ENCODE measurements at regions not wholly inside any gene's neighbourhood (a gene's known extent, or its start where the extent isn't known, plus 50 kb on each side); places are given as distances from the start of the nearest gene placed in this dataset.

DNA sequence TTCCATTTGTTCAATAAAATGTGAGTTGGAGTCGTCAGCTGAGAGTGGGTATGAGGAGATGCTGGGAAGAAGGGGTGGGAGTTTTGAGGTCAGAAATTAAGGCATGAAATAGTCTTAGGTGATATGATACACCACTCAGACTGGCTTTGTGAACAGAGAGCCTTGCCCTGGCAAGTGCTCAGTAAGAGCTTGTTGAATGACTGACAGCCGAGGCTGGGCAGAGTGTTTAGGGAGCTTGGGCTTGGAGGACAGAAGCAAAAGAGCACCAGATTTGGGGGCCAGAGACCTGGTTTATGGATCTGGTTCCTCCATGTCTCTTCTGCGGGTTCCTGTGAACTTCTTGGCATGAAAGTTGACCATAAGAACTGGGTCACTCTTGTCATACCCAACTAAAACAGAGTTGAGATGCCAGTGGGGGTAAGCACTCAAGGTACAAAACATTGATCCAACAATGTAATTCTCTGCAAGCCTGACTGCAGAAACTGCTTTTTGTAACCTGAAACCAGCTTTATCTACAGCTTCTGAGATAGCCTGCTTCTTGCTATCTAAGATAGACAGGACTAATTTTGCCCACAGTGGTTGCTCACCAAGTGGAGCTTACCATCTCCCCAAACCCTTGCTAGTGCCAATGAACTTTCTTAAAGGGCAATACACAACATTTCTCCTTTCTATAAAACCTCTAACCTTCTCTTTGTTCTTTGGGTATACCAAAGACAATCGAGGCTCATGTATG, 126.4 kb downstream of the TENT5C start:
- ChIA-PET CTCF (interaction anchor here (1.6 kb wide), 1 partner anchor 22 kb away, joined by 5 read pairs; no protein-coding TSS in a partner anchor), POLR2A (no interaction called here), RAD21 (ENCODE audit: low non-redundant PET in 1 of 2, low total read pairs in 2 of 2, uncharacterized antibody in 2 of 2, unreplicated experiment in 2 of 2) (no interaction called here)
- no peaks in the 10 kb centered on the region for H3K36me3 ChIP-seq (ENCODE audit: control insufficient read depth in 1 of 2, insufficient read depth in 2 of 2, low read length in 2 of 2)
- no peak for ATAC-seq
- no TSS peak for BruUV-seq (replicated peaks)
- H3K9me2 ChIP-seq (ENCODE audit: insufficient read depth) = no peaks in the 10 kb centered on the region
- peaks cover 0 to 5% of the 10 kb centered on the region in 2 experiments; a peak in 1 of 4 replicates for H3K4me1 ChIP-seq (ENCODE audit: control insufficient read depth in 1 of 2, insufficient read depth in 2 of 2, low read length in 2 of 2)
- no peak for DNase-seq (ENCODE audit: low read depth, low spot score)
- H2AFZ ChIP-seq (ENCODE audit: low read depth, low read length, poor library complexity, severe bottlenecking) = no peak overlapping the region
- H3K4me2 ChIP-seq (ENCODE audit: low read length) = no peak overlapping the region
- TF ChIP-seq, protein P1, sequence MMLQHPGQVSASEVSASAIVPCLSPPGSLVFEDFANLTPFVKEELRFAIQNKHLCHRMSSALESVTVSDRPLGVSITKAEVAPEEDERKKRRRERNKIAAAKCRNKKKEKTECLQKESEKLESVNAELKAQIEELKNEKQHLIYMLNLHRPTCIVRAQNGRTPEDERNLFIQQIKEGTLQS (IDR thresholded peaks at IDR 0.05) = no peak
- TF ChIP-seq EGR1 (IDR thresholded peaks at IDR 0.05; ENCODE audit: low read depth) (no peak), CTCF (IDR thresholded peaks at IDR 0.05 in 2 of 3, conservative IDR thresholded peaks at IDR 0.05 in 1 of 3; ENCODE audit: borderline replicate concordance in 1 of 3, insufficient read depth in 1 of 3, low read depth in 2 of 3, low read length in 2 of 3) (no peak), SP1 (IDR thresholded peaks at IDR 0.05; ENCODE audit: low read depth) (no peak), JUND (IDR thresholded peaks at IDR 0.05) (no peak), ELF1 (IDR thresholded peaks at IDR 0.05; ENCODE audit: borderline replicate concordance, low read depth) (no peak), CEBPB (IDR thresholded peaks at IDR 0.05; ENCODE audit: low read depth) (no peak), RAD21 (IDR thresholded peaks at IDR 0.05; ENCODE audit: low read depth) (no peak), FOSL1 (IDR thresholded peaks at IDR 0.05; ENCODE audit: low read depth) (no peak), POLR2AphosphoS5 (IDR thresholded peaks at IDR 0.05; ENCODE audit: low read depth, low read length) (no peak), ZNF274 (IDR thresholded peaks at IDR 0.05; ENCODE audit: low read depth, low read length) (no peak), YY1 (IDR thresholded peaks at IDR 0.05; ENCODE audit: extremely low read depth, insufficient replicate concordance, low read depth, low read length) (no peak), ZFX (IDR thresholded peaks at IDR 0.05) (no peak), EZH2phosphoT487 (IDR thresholded peaks at IDR 0.05; ENCODE audit: borderline replicate concordance) (no peak), SRF (IDR thresholded peaks at IDR 0.05; ENCODE audit: low read depth) (no peak), CBX3 (IDR thresholded peaks at IDR 0.05; ENCODE audit: low read depth) (no peak), TCF7L2 (IDR thresholded peaks at IDR 0.05; ENCODE audit: borderline replicate concordance, extremely low read depth, insufficient read depth, insufficient read length) (no peak), EZH2 (IDR thresholded peaks at IDR 0.05) (no peak), POLR2A (IDR thresholded peaks at IDR 0.05; ENCODE audit: borderline replicate concordance, extremely low read depth, insufficient read depth, insufficient read length) (no peak)
- TF ChIP-seq, protein P2, sequence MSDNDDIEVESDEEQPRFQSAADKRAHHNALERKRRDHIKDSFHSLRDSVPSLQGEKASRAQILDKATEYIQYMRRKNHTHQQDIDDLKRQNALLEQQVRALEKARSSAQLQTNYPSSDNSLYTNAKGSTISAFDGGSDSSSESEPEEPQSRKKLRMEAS (IDR thresholded peaks at IDR 0.05) = no peak
- no peak overlapping the region for H3K27ac ChIP-seq (ENCODE audit: low read depth, low read length)
- intact Hi-C loops (cut with micrococcal nuclease) = no loop called here
- no peak overlapping the region for H3K4me3 ChIP-seq (replicated peaks in 1 of 2; ENCODE audit: low read depth in 1 of 2, low read length in 2 of 2)
- H3K9me3 ChIP-seq (ENCODE audit: control insufficient read depth in 1 of 2, insufficient read depth in 1 of 2, low read depth in 1 of 2, low read length in 2 of 2) = no peaks in the 10 kb centered on the region
- no peaks in the 10 kb centered on the region for H3K27me3 ChIP-seq (ENCODE audit: insufficient read depth, low read length)
- no peak overlapping the region for H3K9ac ChIP-seq (ENCODE audit: low read length)
- H3K79me2 ChIP-seq (ENCODE audit: insufficient read depth, low read length) = no peaks in the 10 kb centered on the region
- H4K20me1 ChIP-seq (ENCODE audit: insufficient read depth) = no peaks in the 10 kb centered on the region
